HCEC 1CT (cell line): ENCODE measurements at regions not wholly inside any gene's neighbourhood (a gene's known extent, or its start where the extent isn't known, plus 50 kb on each side); places are given as distances from the start of the nearest gene placed in this dataset.
"Not testable (repeated sequence)": the region's sequence is repeated elsewhere in the genome, so short reads cannot be mapped to it uniquely, and the experiment has no call there.

Source experiments
- DNase-seq: peaks from one replicate; pipeline ENCODE4 v3.0.0-alpha.2; 2017

GRCh38 chr18:70956554-70956953 is 667.7 kb downstream of the SOCS6 start:
- DNase-seq, result no peak

- DNase-seq, result no peak
These were observed 647.3 kb downstream of the SOCS6 start for GRCh38 chr18:70936160-70936559.

GRCh38 chr18:70931942-70932814 is 643.3 kb downstream of the SOCS6 start:
- no peak for DNase-seq

- DNase-seq, result no peak
These were observed 632.1 kb downstream of the SOCS6 start for GRCh38 chr18:70920840-70921374.

- DNase-seq, result no peak
These were observed 618.8 kb downstream of the SOCS6 start for GRCh38 chr18:70907673-70908072.

GRCh38 chr18:70892381-70892780 is 603.5 kb downstream of the SOCS6 start:
- no peak for DNase-seq

GRCh38 chr18:70870292-70870691 is 581.4 kb downstream of the SOCS6 start:
- no peak for DNase-seq

GRCh38 chr18:70848329-70848728 is 559.5 kb downstream of the SOCS6 start:
- no peak for DNase-seq

- DNase-seq, result no peak
These were observed 551.8 kb downstream of the SOCS6 start for GRCh38 chr18:70840649-70841048.

GRCh38 chr18:70827632-70828031 is 538.8 kb downstream of the SOCS6 start:
- no peak for DNase-seq

- DNase-seq, result no peak
These were observed 537.7 kb downstream of the SOCS6 start for GRCh38 chr18:70826571-70826970.

- DNase-seq, result no peak
These were observed 533.8 kb downstream of the SOCS6 start for GRCh38 chr18:70822691-70823090.

GRCh38 chr18:70822117-70822516 is 533.3 kb downstream of the SOCS6 start:
- no peak for DNase-seq

GRCh38 chr18:70808481-70809056 is 519.7 kb downstream of the SOCS6 start:
- DNase-seq, result no peak

GRCh38 chr18:70781860-70782453 is 493.1 kb downstream of the SOCS6 start:
- DNase-seq, result peak; percentile 4

GRCh38 chr18:70766254-70766653 is 477.4 kb downstream of the SOCS6 start:
- not testable (repeated sequence) for DNase-seq

- no peak for DNase-seq
These were observed 474.0 kb downstream of the SOCS6 start for GRCh38 chr18:70762812-70763211.

GRCh38 chr18:70758780-70759179 is 469.9 kb downstream of the SOCS6 start:
- DNase-seq, result no peak

GRCh38 chr18:70754486-70754885 is 465.6 kb downstream of the SOCS6 start:
- DNase-seq, result no peak

GRCh38 chr18:70732916-70733315 is 444.1 kb downstream of the SOCS6 start:
- no peak for DNase-seq

- no peak for DNase-seq
These were observed 443.3 kb downstream of the SOCS6 start for GRCh38 chr18:70732188-70732587.

- DNase-seq, result no peak
These were observed 431.8 kb downstream of the SOCS6 start for GRCh38 chr18:70720607-70721006.

GRCh38 chr18:70709720-70710119 is 420.9 kb downstream of the SOCS6 start:
- no peak for DNase-seq

GRCh38 chr18:70709144-70709543 is 420.3 kb downstream of the SOCS6 start:
- DNase-seq, result no peak
